ENCODE measurements at regions not wholly inside any gene's neighbourhood (a gene's known extent, or its start where the extent isn't known, plus 50 kb on each side); places are given as distances from the start of the nearest gene placed in this dataset.

DNA sequence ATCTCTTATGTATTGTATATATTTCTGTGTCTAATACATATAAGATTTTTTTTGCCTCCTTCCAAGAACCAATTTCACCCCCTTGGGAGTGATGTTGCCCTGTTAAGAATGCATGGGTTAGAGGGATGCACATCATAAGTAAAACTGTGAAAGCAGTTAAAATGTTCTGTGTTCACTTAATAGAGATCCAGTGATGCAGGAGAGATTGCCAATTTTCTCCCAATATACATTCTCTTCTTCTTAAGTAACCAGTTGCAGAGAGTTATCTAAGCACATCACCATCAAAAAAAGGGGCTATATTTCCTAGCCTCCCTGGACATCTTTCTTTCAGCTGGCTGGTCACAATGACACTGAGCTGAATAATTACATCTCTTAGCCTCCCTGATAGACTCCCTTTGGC is 307.0 kb downstream of the OSTF1 start:
- TF ChIP-seq, protein P1, sequence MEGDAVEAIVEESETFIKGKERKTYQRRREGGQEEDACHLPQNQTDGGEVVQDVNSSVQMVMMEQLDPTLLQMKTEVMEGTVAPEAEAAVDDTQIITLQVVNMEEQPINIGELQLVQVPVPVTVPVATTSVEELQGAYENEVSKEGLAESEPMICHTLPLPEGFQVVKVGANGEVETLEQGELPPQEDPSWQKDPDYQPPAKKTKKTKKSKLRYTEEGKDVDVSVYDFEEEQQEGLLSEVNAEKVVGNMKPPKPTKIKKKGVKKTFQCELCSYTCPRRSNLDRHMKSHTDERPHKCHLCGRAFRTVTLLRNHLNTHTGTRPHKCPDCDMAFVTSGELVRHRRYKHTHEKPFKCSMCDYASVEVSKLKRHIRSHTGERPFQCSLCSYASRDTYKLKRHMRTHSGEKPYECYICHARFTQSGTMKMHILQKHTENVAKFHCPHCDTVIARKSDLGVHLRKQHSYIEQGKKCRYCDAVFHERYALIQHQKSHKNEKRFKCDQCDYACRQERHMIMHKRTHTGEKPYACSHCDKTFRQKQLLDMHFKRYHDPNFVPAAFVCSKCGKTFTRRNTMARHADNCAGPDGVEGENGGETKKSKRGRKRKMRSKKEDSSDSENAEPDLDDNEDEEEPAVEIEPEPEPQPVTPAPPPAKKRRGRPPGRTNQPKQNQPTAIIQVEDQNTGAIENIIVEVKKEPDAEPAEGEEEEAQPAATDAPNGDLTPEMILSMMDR (conservative IDR thresholded peaks at IDR 0.05; ENCODE audit: low read depth, low read length): no peak
- DNase-seq (ENCODE audit: low read depth): no peak

DNA sequence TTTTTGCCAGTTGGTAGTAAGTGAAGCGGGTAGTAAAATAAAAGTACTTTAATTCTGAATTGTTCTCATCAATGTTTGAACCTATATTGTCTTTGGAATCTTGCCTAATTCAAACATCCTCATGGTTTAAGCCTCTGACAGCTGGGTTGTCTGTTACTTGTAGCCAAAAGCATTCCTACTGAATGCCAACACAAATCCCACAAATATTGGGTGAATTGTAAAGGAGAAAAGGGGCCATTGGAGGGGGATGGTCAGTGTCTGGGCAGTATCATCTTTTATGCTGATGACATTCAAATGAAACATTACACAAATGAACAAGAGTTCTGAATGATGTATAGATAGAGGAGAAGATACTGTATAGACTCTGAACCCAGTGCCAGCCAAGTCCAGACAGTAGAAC is 309.5 kb downstream of the OSTF1 start:
- no peak overlapping the region for H3K4me3 ChIP-seq (ENCODE audit: low read depth, low read length)
- no peak for DNase-seq (ENCODE audit: low read depth)
- TF ChIP-seq, protein P1 (conservative IDR thresholded peaks at IDR 0.05; ENCODE audit: low read depth, low read length): no peak

More for the DNA sequence above, 307.0 kb downstream of the OSTF1 start:
- H3K4me3 ChIP-seq (ENCODE audit: low read depth, low read length): no peak overlapping the region

DNA sequence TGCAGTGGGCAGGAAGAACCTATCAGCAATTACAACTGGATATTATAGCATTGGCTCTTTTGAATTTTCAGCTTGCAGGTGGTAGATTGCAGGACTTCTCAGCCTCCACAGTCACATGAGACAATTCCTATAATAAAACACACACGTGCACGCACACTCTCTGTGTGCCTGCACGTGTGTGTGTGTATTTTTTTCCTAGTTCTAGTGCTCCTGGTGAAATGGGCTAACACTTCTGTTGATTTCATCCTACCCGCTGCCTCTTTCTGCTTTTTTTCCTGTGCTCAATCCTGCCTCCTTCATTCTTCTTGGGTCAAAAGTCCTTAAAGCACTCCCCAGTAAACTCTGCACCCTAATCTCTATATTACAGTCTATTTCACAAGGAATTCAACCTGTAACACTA is 320.1 kb downstream of the OSTF1 start:
- no peak overlapping the region for H3K4me3 ChIP-seq (ENCODE audit: low read depth, low read length)
- DNase-seq (ENCODE audit: low read depth): no peak
- TF ChIP-seq, protein P1 (conservative IDR thresholded peaks at IDR 0.05; ENCODE audit: low read depth, low read length): no peak

DNA sequence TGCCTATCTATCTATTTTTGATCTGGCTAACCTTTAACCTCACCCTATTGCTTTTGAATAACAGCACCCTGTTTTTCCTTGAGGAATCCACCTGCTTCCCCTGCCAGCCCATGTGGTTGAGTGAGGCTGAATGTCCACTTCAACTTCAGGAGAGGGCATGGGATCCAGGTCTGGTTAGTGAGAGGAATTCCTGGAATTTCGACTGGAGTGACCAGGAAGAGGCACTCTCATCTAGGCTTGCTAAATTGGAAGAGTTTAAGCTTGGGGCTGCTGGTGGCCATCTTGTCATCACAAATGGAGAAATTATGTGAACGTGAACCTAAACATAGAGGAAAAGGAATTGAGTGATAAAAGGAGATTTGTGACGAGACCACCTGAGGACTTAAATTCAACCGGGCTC is 322.1 kb downstream of the OSTF1 start:
- TF ChIP-seq, protein P1 (conservative IDR thresholded peaks at IDR 0.05; ENCODE audit: low read depth, low read length): no peak
- H3K4me3 ChIP-seq (ENCODE audit: low read depth, low read length): no peak overlapping the region
- DNase-seq (ENCODE audit: low read depth): no peak

DNA sequence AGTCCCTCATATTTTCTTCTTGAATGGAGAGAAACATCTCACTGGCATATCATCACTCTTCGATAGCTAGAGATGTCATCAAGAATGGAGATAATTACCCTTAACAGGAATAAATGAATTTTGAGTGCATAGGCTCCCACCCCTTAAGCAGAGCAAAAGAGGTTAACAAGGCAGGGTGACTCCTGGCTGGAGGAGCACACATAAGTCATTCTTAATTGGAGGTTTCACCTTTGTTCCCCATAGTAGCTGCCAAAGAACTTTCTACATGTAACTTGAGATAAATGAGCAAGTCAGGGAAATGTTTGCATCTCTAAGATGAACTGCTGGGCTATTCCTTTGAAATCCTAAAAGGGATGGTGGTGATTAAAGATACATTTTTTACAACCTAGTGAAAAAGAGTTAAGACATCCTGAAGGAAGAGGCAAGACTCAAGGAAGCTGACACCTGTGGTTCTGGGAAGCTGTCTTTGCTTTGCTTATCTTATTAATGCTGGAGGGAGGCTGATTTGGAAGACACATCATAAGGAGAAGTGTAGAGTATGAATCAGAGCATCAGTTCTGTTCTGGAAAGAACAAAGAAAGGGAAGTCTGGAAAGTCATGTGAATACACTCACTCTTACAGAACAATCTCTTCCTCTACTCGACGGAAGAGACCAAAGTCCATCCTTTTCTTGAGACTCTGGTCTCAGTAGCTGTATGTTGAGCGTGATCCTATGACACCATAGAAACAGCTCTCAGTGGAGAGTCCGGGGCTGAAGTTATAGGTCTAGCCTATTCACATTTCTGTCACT is 326.3 kb downstream of the OSTF1 start:
- H3K4me3 ChIP-seq (ENCODE audit: low read depth, low read length): no peak overlapping the region
- TF ChIP-seq, protein P1 (conservative IDR thresholded peaks at IDR 0.05; ENCODE audit: low read depth, low read length): no peak
- DNase-seq (ENCODE audit: low read depth): no peak

DNA sequence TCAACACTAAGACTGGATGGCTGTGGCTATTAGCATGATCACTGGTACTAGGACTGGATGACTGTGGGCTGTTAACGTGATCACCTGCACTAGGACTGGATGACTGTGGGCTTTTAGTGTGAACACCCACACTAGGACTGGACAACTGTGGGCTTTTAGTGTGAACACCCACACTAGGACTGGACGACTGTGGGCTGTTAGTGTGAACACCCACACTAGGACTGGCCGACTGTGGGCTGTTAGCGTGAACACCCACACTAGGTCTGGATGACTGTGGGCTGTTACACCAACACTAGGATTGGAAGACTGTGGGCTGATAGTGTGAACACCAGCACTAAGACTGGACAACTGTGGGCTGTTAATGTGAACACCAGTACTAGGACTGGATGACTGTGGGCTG is 329.2 kb downstream of the OSTF1 start:
- TF ChIP-seq, protein P1 (conservative IDR thresholded peaks at IDR 0.05; ENCODE audit: low read depth, low read length): no peak
- H3K4me3 ChIP-seq (ENCODE audit: low read depth, low read length): no peak overlapping the region
- DNase-seq (ENCODE audit: low read depth): no peak

DNA sequence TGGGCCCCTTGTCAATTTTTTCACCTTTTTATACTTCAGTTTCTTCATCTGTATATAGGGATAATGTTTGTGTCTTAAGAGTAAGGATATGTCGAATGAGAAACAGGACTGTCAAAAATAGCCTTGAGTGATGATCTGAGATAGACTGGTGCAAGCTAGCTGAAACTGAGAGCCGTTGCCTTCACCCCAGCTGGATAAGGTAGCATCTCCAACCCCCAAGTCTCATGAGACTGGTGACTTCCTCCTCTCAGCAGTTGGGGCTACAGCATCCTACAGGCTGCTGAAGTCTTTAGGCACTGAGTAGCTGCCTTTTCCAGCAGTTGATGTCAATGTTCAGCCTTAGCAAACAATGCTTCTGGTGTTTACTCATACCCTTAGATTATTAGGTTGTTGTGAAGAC is 330.2 kb downstream of the OSTF1 start:
- TF ChIP-seq, protein P1 (conservative IDR thresholded peaks at IDR 0.05; ENCODE audit: low read depth, low read length): no peak
- no peak for DNase-seq (ENCODE audit: low read depth)
- no peak overlapping the region for H3K4me3 ChIP-seq (ENCODE audit: low read depth, low read length)
